ENCODE measurements at regions not wholly inside any gene's neighbourhood (a gene's known extent, or its start where the extent isn't known, plus 50 kb on each side); places are given as distances from the start of the nearest gene placed in this dataset.

DNA sequence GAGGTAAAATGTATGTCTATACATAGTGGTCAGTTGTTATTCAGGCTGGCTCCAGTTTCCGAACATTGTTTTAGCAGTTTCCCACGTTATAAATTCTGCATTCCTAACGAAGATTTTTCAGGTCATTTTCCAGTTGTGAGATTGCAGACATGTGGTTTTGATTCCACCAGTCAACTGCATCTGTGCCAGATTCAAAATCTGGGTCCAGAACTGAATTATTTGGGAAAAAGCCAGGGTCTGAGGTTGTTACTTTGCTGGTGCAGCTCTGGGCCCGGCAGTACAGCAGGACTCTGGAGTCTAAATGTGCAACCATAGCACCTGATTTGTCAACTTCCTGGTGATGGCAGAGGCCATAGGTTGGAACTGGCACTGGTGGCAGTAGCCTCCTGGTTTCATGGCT is 105.7 kb upstream of the MEGF10 start:
- Histone ChIP-seq H3K4me1 (no peaks in the 10 kb centered on the region), H3K27ac (no peak overlapping the region), H3K27me3 (replicated peaks in 1 of 7) (no peaks in the 10 kb centered on the region), H3K4me3 (no peak overlapping the region), H3K9me3 (no peaks in the 10 kb centered on the region), H3K36me3 (no peaks in the 10 kb centered on the region)
- intact Hi-C loops (cut with DNase I; ENCODE audit: low total_unique reads), result no loop called here
- WGBS, 5 donors, result 72 to 83% (median 80%) methylated on average over 4 of the region's 4 CpGs
- DNase-seq, result no peak
- TF ChIP-seq POLR2A (IDR thresholded peaks at IDR 0.05), result no peak
- TF ChIP-seq, protein P1, sequence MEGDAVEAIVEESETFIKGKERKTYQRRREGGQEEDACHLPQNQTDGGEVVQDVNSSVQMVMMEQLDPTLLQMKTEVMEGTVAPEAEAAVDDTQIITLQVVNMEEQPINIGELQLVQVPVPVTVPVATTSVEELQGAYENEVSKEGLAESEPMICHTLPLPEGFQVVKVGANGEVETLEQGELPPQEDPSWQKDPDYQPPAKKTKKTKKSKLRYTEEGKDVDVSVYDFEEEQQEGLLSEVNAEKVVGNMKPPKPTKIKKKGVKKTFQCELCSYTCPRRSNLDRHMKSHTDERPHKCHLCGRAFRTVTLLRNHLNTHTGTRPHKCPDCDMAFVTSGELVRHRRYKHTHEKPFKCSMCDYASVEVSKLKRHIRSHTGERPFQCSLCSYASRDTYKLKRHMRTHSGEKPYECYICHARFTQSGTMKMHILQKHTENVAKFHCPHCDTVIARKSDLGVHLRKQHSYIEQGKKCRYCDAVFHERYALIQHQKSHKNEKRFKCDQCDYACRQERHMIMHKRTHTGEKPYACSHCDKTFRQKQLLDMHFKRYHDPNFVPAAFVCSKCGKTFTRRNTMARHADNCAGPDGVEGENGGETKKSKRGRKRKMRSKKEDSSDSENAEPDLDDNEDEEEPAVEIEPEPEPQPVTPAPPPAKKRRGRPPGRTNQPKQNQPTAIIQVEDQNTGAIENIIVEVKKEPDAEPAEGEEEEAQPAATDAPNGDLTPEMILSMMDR (IDR thresholded peaks at IDR 0.05 in 8 of 11, conservative IDR thresholded peaks at IDR 0.05 in 3 of 11), result no peak
- no peak for TF ChIP-seq POLR2AphosphoS5 (IDR thresholded peaks at IDR 0.05)

DNA sequence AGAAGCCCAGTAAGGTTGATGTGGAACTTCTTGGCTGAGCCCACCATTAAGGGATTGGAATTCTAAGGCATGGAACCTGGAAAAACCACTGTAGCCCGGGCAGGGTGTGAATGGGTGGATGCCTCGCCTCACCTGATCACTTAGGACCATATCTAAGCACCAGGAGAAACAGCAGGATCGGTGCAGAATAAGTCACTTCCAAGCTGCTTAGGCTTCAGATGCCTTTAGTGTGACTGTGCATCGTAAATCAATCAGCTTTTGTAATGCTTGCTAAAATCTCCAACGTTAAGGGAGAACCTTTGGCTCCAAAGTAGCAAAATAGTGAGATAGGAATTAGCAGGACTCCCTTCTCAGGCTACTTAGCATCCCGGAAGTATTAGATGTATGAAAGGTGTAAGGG is 103.9 kb upstream of the MEGF10 start:
- H3K4me1 ChIP-seq, result no peaks in the 10 kb centered on the region
- H3K36me3 ChIP-seq, result no peaks in the 10 kb centered on the region
- 68 to 80% (median 75%) methylated on average over 6 of the region's 6 CpGs for WGBS, 5 donors
- intact Hi-C loops (cut with DNase I; ENCODE audit: low total_unique reads), result no loop called here
- no peak overlapping the region for H3K4me3 ChIP-seq
- no peak for TF ChIP-seq POLR2A (IDR thresholded peaks at IDR 0.05)
- TF ChIP-seq, protein P1 (IDR thresholded peaks at IDR 0.05 in 8 of 11, conservative IDR thresholded peaks at IDR 0.05 in 3 of 11), result no peak
- TF ChIP-seq POLR2AphosphoS5 (IDR thresholded peaks at IDR 0.05), result no peak
- no peak overlapping the region for H3K27ac ChIP-seq
- H3K27me3 ChIP-seq (replicated peaks in 1 of 7), result no peaks in the 10 kb centered on the region
- no peak for DNase-seq
- no peaks in the 10 kb centered on the region for H3K9me3 ChIP-seq

DNA sequence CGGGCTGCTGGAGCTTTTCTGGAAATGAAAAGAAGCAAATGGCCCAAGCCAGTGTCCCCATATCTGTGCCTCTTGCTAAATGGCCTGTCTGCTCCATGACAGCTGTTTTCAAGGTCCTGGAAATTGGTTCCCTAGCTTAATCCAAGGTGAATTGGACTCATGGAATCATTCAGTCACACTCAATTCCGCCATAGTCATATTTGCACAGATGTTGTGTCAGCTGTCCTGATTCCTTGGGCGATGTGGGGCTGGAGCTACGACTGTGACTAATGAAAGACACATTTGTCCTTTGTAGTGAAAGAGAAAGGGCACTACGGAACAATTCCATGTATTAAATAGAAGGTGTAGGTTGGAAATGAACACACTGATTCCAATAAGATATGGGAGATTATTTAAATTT is 102.9 kb upstream of the MEGF10 start:
- no peak for TF ChIP-seq POLR2A (IDR thresholded peaks at IDR 0.05)
- TF ChIP-seq, protein P1 (IDR thresholded peaks at IDR 0.05 in 8 of 11, conservative IDR thresholded peaks at IDR 0.05 in 3 of 11), result no peak
- no peak for TF ChIP-seq POLR2AphosphoS5 (IDR thresholded peaks at IDR 0.05)
- no peaks in the 10 kb centered on the region for H3K27me3 ChIP-seq (replicated peaks in 1 of 7)
- no peak overlapping the region for H3K27ac ChIP-seq
- H3K36me3 ChIP-seq, result no peaks in the 10 kb centered on the region
- 82 to 92% (median 86%) methylated on average over 5 of the region's 5 CpGs for WGBS, 5 donors
- intact Hi-C loops (cut with DNase I; ENCODE audit: low total_unique reads), result no loop called here
- DNase-seq, result no peak
- H3K9me3 ChIP-seq, result no peaks in the 10 kb centered on the region
- H3K4me3 ChIP-seq, result no peak overlapping the region
- no peaks in the 10 kb centered on the region for H3K4me1 ChIP-seq

DNA sequence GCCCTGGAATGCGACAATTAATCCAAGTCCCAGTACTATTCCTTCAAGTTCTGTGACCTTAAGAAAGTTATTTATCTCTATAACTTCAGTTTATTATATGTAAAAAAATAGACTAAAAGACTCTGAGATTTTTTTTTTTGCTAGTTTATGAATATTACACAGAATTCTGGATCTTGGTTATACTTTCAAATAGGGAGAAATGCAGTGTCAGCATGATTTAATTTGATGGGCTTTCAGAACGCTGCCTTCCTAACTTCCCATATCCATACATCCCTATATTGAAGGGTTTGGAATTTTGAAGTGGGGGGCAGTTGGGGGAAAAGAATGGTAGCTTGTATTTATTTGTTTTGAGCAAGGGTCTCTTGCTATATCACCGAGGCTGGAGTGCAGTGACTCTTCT is 98.4 kb upstream of the MEGF10 start:
- 87 to 97% (median 94%) methylated on average over 3 of the region's 3 CpGs for WGBS, 5 donors
- Histone ChIP-seq H3K4me1 (no peaks in the 10 kb centered on the region), H3K27ac (no peak overlapping the region), H3K36me3 (no peaks in the 10 kb centered on the region), H3K4me3 (no peak overlapping the region), H3K27me3 (replicated peaks in 1 of 7) (no peaks in the 10 kb centered on the region), H3K9me3 (no peaks in the 10 kb centered on the region)
- TF ChIP-seq, protein P1 (IDR thresholded peaks at IDR 0.05 in 8 of 11, conservative IDR thresholded peaks at IDR 0.05 in 3 of 11), result no peak
- TF ChIP-seq POLR2A (IDR thresholded peaks at IDR 0.05), result no peak
- TF ChIP-seq POLR2AphosphoS5 (IDR thresholded peaks at IDR 0.05), result no peak
- intact Hi-C loops (cut with DNase I; ENCODE audit: low total_unique reads), result no loop called here
- no peak for DNase-seq
